GM18520 (cell line): ENCODE measurements at regions not wholly inside any gene's neighbourhood (a gene's known extent, or its start where the extent isn't known, plus 50 kb on each side); places are given as distances from the start of the nearest gene placed in this dataset.

Source experiments
- ATAC-seq: cut with Tn5 transposase; IDR thresholded peaks from one replicate; pipeline ENCODE4 v1.9.1; 2021; ENCODE audit not compliant: unreplicated experiment

- no peak for ATAC-seq
Observed at GRCh38 chr12:65517656-65518210, 239.2 kb downstream of the MSRB3 start.

GRCh38 chr12:65518771-65519170 is 240.3 kb downstream of the MSRB3 start:
- ATAC-seq = no peak

DNA sequence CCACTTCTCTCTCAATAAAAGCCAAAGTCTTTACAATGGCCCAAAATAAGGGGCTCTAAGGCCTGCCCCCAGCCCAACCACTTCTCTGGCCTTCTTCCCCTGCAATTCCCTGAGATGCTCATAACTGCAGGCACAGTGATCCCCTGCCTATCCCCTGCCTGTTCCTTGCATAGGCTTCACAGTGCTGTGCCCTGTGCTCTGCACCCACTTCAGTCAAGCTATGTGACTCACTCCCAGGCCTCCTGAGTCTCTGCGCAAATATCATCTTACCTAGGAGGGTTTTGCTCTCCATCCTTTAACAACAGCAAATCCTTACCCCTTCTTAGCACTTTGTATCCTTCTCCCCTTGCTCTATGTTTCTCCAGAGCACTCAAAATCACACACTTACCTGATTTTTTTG is 242.2 kb downstream of the MSRB3 start:
- ATAC-seq = no peak

- ATAC-seq = no peak
Observed at GRCh38 chr12:65522956-65523860, 244.7 kb downstream of the MSRB3 start.

- no peak for ATAC-seq
Observed at GRCh38 chr12:65524666-65525065, 246.2 kb downstream of the MSRB3 start.

- ATAC-seq = no peak
Observed at GRCh38 chr12:65525491-65526141, 247.1 kb downstream of the MSRB3 start.

- ATAC-seq = no peak
Observed at GRCh38 chr12:65526311-65526710, 247.8 kb downstream of the MSRB3 start.

GRCh38 chr12:65528127-65528526 is 249.6 kb downstream of the MSRB3 start:
- ATAC-seq = no peak

DNA sequence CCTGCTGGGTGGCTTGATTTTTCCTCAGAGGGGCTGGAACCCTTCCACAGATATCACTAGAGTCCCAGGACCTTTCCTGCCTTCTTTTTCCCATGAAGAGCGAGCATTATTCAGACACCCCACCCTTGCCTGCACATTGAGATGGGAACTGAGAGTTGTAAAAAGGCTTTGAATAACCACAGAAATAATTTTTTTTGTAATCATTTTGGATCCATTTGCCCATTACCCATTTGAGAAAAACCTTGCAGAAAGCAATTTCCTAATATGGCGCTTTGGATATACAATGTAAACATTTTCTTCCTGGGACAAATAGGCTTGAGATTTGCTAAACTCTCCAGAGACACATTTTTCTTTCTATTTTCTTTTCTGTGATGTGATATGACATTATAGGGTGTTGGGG is 250.6 kb downstream of the MSRB3 start:
- no peak for ATAC-seq

GRCh38 chr12:65529771-65530435 is 251.4 kb downstream of the MSRB3 start:
- ATAC-seq = no peak

DNA sequence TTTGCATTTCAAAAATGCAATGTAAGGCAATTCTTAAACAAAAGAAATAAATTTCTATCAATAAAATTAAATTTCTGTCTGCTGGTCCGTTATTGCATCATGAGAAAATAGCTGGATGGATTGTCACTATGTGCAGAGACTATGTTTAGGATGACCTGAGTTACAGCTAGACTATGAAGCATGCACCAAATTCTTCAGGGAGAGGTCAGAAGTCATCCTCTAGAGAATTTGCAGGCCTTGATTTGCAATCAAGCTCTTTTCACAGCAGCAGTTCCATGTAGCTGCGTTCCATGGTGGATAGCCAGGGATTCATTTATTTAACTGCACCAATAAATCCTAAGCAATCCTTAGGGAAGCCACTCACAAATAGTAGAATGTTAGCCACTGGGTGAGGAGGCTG is 253.7 kb downstream of the MSRB3 start:
- ATAC-seq = no peak

GRCh38 chr12:65532764-65533163 is 254.3 kb downstream of the MSRB3 start:
- no peak for ATAC-seq

GRCh38 chr12:65533177-65533883 is 254.8 kb downstream of the MSRB3 start:
- ATAC-seq = no peak

DNA sequence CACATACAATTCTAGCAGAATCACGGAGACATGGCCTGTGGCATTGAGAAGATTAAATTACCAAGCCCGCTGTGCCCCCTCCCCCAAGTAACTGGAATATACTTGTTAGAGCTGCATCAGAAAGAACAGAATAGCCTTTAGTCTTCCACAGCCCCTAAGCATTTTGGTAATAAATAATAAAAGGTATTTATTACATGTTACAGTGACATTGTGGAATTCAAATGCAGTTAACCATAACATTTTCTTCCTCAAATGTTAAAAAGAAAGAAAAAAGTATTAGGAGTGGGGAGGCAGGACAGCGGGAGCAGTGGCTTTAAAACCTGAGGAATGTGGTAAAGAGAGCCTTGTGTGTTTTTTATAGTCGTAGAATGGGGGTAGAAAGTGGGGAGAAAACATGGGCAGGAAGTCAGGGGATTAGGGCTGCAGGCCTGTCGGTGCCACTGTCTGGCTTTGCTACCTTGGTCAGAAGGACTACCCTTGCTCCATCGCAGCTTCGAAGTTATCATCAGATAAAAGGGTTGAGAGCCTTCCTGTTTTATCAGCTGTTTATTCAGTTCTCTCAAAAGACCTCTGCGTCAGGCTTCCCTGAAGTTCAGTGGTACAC is 255.9 kb downstream of the MSRB3 start:
- no peak for ATAC-seq

GRCh38 chr12:65535946-65536345 is 257.5 kb downstream of the MSRB3 start:
- no peak for ATAC-seq

DNA sequence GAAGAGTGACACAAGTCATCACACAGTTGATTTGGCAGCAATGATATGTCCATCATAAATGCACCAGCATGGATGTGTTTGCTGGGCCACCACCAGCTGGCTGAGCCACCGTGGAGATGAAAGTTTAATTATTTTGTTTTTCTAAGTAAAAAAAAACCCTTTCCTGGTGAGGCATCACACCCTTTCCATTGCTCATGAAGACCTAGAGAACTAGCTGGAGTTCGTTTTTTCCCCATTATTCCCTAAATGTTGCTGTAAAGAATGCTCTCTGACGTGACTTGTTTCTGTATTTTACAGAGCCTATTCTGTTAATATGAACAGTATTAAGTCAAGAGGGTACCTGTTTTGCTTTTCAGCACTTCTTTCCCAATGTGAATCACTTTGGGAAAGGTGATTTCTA is 257.9 kb downstream of the MSRB3 start:
- ATAC-seq = no peak

DNA sequence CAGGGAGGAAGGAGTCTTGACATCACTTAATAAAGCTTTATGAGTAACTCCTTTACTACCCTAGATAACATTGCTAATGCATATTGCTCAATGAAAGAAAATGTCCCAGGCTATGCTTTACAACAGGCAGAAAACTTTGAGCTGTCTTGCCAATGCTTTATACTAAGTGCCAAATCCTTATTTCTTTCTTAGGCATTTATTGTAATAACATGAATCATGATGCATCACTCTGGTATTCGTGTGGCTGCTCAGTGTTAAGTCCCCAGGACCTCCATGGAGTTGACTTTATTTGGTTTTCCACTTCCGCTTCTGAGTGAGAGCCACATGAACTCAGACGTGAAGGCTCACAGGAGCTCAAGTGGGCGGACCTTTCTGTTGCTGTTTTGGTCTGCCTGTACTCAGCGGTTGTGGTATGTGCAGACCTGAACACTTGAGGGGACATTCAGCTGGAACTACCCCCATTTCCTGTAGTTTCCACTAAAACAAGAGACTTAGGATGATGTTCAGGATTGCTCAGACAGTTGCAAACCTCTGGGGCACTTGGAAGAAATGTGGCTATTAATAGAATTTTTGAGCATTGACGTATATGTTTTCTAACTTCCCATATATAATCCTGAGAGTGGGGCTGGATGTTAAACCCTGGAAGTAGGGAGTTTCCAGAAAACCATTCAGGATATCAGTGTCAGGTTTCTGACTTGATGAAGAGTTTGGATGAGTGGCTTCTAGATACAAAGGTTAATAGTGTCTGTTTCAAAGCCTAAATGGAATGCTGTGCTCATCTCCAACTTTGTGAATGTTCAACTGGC is 258.6 kb downstream of the MSRB3 start:
- no peak for ATAC-seq

GRCh38 chr12:65537978-65538377 is 259.5 kb downstream of the MSRB3 start:
- ATAC-seq = no peak

GRCh38 chr12:65539023-65539422 is 260.5 kb downstream of the MSRB3 start:
- no peak for ATAC-seq

- no peak for ATAC-seq
Observed at GRCh38 chr12:65540140-65540539, 261.7 kb downstream of the MSRB3 start.
